ENCODE measurements at regions not wholly inside any gene's neighbourhood (a gene's known extent, or its start where the extent isn't known, plus 50 kb on each side); places are given as distances from the start of the nearest gene placed in this dataset.

GRCh38 chr10:113356794-113357680 is 195.8 kb upstream of the HABP2 start:
- in situ Hi-C loops (cut with HindIII; ENCODE audit: low sequenced_read_pairs): loop anchor here (5.0 kb wide), 1 partner anchor 50 kb away; no protein-coding TSS in a partner anchor

DNA sequence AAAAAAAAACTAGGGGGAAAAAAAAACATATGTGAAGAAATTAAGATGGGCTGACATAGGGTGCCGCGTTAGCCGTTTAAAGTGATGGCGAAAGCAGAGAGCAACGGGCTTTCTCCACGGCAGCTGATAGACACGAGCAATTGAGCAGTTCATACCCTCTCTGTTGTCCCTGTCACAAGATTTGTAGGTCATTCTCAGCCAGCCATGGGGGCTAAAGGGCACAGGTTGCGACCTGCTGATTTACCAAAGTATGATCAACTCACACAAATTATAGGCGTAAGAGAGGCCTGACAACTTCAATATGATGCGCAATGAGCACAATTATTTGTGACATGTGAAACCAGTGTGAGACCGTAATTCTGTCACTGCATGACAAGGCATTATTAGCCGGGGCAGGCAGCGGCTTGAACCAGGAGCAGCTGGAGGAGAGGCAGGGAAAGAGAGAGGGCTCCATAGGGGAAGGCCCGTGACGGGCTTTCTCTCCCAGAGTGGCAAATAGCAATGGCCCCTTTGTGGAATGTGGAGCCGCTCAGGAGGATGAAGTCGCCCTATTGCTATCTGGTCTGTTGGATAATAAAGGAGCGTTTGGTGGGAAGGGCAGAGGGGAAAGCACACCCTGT is 195.1 kb upstream of the HABP2 start:
- in situ Hi-C loops (cut with HindIII; ENCODE audit: low sequenced_read_pairs): loop anchor here (5.0 kb wide), 1 partner anchor 50 kb away; no protein-coding TSS in a partner anchor

DNA sequence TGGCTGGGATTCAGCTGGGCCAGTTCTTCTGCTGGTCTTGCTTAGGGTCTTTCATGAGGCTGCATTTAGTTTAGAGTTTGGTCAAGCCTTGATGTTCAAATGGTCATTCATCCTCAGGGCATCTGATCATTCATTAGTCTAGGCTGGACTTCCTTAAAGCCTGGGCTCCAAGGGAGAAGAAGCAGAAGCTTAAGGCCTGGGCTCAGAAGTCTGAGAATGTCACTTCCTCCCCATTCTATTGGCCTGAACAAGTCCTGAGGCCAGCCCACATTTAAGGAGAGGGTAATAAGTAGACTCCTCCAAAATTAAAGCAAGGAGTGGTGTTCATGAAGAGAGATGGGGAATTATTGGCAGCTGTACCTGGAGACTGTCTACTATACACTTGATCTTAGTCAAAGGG is 193.2 kb upstream of the HABP2 start:
- in situ Hi-C loops (cut with HindIII; ENCODE audit: low sequenced_read_pairs): loop anchor here (5.0 kb wide), 1 partner anchor 52 kb away; no protein-coding TSS in a partner anchor

- in situ Hi-C loops (cut with HindIII; ENCODE audit: low sequenced_read_pairs): no loop called here
These were observed 192.0 kb upstream of the HABP2 start for GRCh38 chr10:113360870-113361269.

DNA sequence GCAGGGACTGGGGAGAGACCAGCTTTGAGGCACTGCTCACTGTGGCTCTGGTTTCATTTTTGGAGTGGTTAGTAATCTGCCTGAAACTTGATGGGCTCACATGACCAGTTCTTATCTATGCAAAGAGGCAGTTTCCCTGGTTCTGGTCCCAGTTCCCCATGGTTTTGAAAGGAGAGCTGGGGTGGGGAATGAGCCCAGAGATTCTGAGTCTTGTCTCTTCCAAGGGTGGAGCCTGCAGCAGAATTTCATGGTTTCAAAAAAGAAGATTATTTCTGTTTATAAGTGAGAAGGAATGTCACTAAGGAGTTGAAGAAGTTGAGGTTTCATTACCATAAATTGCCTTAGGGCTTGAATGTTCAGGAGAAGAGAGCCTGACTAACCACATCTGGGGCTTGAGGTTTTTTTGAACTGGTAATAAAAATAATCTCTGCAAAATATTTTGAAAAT is 190.2 kb upstream of the HABP2 start:
- in situ Hi-C loops (cut with HindIII; ENCODE audit: low sequenced_read_pairs): no loop called here

DNA sequence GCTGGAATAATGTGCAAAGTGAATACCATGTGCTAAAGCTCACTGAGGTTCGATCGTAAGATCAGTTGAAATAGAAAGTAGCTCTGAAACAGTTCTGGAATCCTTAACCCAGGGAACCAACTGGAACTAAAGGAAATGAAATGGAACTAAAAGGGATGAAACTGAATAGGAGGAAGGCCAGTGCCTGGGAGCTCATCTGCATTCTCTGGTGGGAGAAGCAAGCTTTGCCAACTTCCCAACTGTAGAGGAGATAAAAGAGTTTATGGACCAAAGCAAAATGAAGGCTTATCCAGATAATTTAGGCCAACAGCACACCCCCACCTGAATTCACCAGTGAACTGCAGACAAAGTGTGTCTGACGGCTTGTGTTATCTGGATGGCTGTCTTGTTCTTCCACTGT is 188.6 kb upstream of the HABP2 start:
- in situ Hi-C loops (cut with HindIII; ENCODE audit: low sequenced_read_pairs): no loop called here

GRCh38 chr10:113368666-113369364 is 184.0 kb upstream of the HABP2 start:
- in situ Hi-C loops (cut with HindIII; ENCODE audit: low sequenced_read_pairs): no loop called here

DNA sequence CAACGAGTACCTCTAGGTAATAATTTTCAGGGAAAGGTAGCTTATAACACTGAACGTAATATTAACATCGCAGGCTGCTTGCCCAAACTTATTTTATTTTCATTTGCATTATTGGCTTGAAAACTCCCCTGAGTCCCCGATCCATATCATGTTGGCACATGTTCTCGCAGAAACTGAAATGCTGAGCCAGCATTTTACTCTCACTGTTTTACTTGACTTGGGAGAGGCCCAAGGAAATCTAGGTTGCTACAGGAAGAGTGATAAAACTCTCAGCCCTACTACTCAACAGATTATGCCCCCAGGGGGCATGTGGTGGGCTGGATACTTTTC is 183.5 kb upstream of the HABP2 start:
- in situ Hi-C loops (cut with HindIII; ENCODE audit: low sequenced_read_pairs): no loop called here

- in situ Hi-C loops (cut with HindIII; ENCODE audit: low sequenced_read_pairs): no loop called here
These were observed 176.4 kb upstream of the HABP2 start for GRCh38 chr10:113376428-113376827.

DNA sequence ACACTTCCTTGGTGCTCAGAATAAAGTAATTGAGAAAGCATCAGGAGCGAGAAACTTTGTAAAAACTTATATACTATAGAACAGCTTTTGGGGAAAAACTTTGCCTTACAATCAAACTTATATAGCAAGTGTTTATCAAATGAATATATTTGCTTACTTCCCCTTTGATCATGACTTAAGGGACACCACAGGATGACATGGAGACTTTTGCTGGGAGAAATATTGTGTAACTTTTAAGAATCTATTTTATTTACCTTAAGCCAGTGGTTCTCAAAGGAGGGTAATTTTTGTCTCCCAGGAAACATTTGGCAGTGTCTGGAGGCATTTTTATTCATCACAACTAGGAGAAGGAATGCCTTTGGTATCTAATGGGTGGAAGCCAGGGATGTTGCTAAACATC is 173.8 kb upstream of the HABP2 start:
- in situ Hi-C loops (cut with HindIII; ENCODE audit: low sequenced_read_pairs): no loop called here

- in situ Hi-C loops (cut with HindIII; ENCODE audit: low sequenced_read_pairs): no loop called here
These were observed 171.4 kb upstream of the HABP2 start for GRCh38 chr10:113381416-113381815.

DNA sequence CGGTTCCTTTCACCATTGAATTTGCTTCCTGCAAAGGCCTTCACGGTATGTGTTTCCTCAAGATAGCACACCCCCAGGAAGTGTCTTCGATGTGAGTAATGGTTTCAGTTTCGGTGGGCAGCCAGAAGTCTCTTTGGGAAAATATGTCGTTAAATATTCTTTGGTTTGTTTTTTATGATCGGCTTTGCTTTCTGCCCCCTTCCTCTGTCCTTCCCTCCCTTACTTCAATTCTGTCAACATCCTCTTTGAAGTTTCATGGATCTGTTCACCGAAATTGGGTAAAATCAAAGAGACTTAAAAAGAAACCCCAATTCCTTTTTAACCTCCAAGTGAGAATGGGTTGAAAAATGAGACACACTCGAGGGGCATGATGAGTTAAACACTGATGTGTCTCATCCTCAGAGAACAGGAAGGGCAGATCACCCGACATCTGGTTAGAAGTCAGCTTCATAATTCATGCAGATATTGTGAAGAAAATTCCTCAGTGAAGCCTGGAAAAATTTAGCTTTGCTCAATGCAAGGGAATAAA is 170.8 kb upstream of the HABP2 start:
- in situ Hi-C loops (cut with HindIII; ENCODE audit: low sequenced_read_pairs): no loop called here

DNA sequence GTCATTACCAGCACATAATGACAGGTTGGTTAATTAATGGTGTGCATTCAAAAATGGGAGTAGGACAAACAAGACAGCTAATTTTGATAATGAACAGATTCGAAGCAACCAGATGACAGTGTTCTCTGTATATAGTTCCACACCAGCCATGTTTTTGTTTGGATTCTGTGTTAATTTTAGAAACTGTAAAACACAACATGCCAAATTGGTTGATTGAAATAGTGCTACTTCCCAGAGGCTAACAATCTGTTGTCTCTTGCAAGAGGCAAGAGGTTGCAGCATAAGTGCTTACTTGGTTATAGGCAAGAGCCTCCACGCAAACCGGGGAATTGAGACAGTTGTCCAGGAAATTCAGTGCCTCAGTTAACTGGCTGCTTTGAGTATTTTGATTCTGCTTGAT is 170.2 kb upstream of the HABP2 start:
- in situ Hi-C loops (cut with HindIII; ENCODE audit: low sequenced_read_pairs): no loop called here

- in situ Hi-C loops (cut with HindIII; ENCODE audit: low sequenced_read_pairs): no loop called here
These were observed 168.7 kb upstream of the HABP2 start for GRCh38 chr10:113384181-113384580.

DNA sequence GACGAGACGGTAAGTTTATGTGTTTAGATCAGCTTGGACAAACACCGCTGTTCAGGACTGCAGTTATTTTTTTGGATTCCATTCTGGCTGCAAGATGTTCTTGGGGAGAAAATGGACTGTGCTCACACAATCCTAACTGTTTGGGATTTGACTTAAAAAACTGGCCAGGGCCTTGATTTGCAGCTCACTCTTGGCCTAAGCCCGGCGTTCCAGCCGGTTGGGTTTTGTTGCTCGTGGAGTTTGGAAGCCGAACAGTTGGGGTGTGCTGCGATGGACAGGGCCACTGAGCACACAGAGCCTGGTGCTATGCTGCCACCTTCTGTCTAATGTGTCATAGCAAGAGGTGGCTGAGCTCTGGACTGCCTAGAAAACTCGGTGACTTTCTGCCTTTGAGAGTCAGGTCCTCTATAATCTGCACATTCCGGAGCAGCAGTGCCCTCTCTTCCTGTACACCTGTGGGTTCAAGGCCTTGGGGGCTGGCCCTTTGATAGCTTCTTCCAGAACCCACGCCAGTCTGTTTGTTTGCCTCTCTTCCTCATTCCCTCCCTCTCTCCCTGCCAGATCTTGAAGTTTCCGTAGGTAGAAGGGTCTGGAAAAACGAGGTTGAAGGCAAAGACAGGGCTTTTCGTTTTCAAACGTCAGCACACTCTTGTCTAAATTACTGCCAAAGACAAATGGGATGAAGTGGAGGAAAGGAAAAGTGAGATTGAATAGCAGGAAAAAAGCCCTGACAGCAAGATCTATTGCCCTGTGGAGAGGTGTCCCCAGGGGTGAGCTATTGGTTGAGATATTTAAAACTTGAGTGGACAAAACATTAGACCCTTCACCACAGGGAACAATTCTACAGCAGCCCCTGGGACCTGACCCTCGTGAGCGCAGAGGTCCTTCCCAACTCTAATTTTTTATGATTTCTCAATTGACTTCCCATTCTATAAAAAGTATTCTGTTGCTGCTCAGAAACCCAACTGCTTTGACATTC is 167.5 kb upstream of the HABP2 start:
- in situ Hi-C loops (cut with HindIII; ENCODE audit: low sequenced_read_pairs): no loop called here

- in situ Hi-C loops (cut with HindIII; ENCODE audit: low sequenced_read_pairs): no loop called here
These were observed 166.8 kb upstream of the HABP2 start for GRCh38 chr10:113386005-113386404.

GRCh38 chr10:113389969-113390368 is 162.9 kb upstream of the HABP2 start:
- in situ Hi-C loops (cut with HindIII; ENCODE audit: low sequenced_read_pairs): no loop called here

- in situ Hi-C loops (cut with HindIII; ENCODE audit: low sequenced_read_pairs): no loop called here
These were observed 162.0 kb upstream of the HABP2 start for GRCh38 chr10:113390896-113391295.

DNA sequence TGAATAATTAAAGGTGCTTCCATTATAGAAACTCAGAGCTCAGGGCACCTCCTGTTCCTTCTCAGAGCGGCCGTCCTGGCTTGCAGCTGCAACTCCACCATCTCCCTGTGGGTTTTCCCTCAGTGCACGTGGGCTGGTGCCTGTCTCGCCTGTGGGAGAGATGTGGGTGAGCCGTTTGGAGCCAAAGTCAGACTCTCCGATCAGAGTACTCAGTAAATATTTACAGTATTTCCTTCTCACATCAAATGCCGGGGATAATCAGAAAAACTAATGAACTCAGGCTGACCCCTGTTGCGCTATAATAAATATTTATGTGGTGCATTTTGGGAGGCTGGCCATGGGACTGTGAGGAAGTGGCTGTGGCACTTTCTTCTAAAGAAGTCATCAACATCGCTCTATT is 155.8 kb upstream of the HABP2 start:
- in situ Hi-C loops (cut with HindIII; ENCODE audit: low sequenced_read_pairs): no loop called here

DNA sequence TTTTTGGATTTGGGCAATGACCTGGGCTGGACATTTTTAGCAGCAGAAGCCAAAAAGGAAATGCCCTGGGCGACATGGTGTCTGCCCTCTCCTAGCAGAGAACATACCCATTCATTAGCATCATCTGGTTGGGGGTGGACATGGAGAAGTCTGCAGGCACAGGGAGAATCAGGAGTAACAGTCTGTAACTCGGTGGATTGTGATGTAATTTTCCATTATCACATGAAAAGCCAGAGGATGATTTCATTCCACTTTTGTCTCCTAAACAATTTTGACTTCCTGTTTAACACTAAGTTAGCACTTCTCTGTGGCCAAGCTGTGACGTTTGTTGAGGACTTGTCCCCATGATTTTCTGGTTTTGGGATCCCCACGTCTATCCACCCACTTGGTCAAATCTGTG is 153.8 kb upstream of the HABP2 start:
- in situ Hi-C loops (cut with HindIII; ENCODE audit: low sequenced_read_pairs): no loop called here

Measured in DLD1 (cell line).